ENCODE measurements at regions not wholly inside any gene's neighbourhood (a gene's known extent, or its start where the extent isn't known, plus 50 kb on each side); places are given as distances from the start of the nearest gene placed in this dataset.

- DNase-seq (ENCODE audit: low read depth), result no peak
These were observed 377.7 kb upstream of the IRX4 start for GRCh38 chr5:2260211-2261003.

DNA sequence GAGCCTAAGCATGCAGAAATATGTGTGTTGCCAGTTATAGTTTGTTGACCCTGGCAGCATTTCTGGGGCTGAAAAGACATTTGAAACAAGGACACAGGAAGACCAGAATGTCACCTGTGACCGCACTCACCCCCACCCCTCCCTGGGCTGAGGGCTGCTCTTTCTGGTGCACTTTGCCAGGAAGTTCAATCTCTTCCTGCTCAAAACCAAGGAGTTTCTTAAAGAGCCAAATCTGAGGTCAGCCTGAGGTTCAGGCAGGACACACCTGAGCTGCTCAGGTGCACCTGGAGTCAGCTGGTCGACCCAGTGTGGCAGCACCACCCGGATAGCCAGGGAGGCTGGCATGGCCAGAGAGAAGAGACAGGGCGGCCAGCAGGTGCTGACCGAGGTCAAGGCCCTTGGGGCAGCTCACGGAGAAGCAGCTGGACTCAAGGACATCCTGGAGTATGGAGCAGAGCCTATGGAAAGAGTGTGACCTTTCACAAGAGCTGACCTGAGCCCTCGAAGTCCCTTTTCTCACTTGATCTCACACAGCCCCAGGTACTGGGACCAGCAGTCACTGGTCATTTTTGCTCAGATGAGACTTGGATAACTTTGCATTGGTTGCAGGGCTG, 376.9 kb upstream of the IRX4 start:
- no peak for DNase-seq (ENCODE audit: low read depth)

- no peak for DNase-seq (ENCODE audit: low read depth)
These were observed 376.1 kb upstream of the IRX4 start for GRCh38 chr5:2258861-2259260.

DNA sequence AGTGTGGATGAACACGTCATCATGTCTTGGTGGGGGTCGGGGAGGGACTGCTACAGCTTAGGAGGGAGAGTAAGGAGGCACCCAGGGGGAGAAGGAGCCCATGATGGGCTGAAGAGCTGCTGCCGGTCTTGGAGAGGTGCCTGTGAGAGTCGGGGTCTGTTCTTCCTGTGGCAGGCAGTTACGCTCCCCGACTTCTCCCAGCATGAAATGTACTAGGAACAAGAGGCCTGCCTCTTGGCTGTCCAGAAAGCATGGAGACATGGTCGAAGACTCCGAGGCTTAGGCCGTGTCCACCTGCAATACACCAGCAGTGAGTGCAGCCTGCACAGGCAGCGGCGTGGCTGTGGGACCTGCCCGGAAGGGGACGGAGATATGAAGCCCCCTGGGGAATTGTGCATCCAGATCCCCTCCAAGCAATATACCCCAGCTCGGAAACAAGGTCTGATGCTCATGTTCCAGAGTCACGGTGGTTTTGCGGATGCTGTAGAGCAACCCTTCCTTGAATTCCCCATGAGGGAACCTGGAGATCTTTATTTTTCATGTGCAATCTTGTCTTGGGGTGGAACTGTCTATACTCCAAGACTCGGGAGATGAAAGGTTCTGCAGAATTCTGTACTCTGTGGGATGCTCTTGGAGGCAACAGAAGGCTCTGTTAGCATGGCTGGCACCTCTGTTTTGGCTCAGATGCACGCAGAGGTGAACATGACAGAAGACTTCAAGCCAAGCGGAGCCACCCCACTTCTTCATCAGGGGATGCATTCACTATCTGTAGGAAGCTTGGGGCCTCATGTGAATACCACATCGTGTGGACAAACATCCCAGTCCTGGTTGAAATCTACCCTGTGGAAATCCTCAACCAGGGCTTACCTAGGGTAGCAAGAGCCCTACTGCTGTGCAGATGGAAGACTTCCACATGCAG, 374.9 kb upstream of the IRX4 start:
- DNase-seq (ENCODE audit: low read depth), result no peak

GRCh38 chr5:2256691-2257280, 374.1 kb upstream of the IRX4 start:
- no peak for DNase-seq (ENCODE audit: low read depth)

GRCh38 chr5:2255915-2256690, 373.4 kb upstream of the IRX4 start:
- DNase-seq (ENCODE audit: low read depth), result no peak

DNA sequence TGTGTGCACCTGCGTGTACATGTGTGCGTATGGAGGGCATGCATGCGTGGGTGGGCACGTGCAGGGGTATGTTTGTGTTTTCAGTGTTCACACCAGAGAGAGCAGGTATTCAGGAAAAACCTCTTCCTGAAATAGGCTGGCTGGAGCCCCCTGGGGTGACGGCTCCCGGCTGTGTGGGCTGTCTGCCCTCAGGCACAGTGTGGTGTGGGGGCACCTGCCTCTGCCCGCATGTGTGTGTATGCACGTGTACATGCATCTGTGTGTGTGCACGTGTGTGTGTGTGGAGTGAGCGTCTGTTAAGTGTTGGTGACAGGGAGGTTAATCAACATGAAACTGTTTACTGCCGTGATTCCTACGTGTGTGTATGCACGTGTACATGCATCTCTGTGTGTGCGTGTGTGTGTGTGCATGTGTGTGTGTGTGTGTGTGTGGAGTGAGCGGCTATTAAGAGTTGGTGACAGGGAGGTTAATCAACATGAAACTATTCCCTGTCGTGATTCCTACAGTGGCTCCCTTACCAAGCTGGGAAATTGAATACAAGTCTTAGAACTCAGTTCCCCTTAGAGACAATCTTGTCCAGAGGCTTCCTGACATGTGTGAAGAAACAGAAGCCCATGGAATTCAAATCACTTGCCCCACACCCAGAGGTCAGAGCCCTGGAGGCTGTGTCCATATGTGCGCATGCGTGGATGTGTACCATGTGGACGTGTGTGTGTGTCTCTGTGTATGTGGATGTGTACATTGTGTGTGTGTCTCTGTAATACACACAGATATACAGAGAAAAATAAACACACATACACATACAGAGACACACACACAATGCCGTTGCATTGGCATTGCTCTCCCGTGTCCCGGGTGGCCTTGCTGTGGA, 372.4 kb upstream of the IRX4 start:
- no peak for DNase-seq (ENCODE audit: low read depth)

GRCh38 chr5:2254406-2254805, 371.7 kb upstream of the IRX4 start:
- no peak for DNase-seq (ENCODE audit: low read depth)

DNA sequence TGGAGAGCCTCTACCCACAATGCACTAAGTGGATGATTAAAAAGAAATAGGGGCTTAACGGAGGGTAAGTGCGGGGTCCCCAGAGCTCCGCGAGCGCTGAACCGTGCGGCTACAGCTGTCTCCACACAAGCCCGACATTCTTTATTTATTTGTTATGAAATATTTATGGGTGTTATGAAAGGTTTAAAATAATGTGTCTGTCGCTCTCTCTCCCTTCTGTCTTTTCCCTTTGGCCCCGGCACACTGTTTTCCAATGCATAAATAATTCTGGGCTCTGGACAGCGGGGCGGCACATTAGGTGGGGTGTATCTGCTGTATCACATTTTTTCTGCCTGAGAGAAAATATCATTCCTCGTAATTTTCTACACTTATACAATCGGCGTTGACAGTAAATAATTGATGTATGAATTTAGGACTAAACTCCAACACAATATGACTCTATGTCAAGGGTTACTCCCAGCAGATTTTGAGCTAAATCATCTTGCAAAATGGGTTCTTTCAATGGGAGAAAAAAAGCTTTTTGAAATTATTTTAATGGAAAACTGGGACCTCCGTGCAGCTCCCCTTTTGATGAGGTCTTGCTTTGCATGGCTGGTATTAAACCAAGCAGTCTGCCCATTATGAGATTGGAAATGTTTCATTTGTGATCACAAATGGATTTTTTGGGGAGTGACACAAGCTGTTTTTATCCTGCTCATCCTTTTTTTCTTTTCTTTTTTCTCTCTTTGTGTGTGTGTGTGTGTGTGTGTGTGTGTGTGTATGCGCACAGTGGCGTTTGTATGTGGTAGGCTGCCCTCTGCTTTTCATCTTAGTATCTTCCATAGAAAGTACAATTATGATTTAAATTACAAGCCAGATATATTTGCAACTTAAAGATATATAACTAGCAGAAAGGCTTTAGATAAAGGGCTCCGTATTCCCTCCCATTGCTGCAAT, 370.6 kb upstream of the IRX4 start:
- DNase-seq (ENCODE audit: low read depth), result no peak

DNA sequence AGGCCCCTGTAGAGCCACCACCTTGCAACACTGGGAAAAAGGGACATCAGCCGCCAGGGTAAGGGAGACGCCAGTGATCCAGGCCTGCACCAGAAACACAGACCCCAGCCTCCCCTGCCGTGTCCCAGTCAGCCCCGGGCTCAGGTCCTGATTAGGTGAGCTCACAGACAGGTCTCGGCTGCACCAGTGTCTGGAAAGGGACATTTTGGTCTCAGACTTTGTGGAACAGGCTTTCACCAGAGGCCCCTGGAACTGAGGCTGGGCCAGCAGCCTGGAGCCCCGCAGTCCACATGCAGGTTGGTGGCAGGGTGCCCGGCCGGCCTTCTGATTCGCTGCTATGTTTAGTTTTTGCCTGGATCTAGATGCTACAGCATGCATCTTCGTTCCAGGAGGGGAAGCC, 369.0 kb upstream of the IRX4 start:
- no peak for DNase-seq (ENCODE audit: low read depth)

GRCh38 chr5:2251298-2251697, 368.6 kb upstream of the IRX4 start:
- DNase-seq (ENCODE audit: low read depth), result no peak

- no peak for DNase-seq (ENCODE audit: low read depth)
These were observed 367.7 kb upstream of the IRX4 start for GRCh38 chr5:2250365-2250950.

- no peak for DNase-seq (ENCODE audit: low read depth)
These were observed 366.7 kb upstream of the IRX4 start for GRCh38 chr5:2249442-2249841.

DNA sequence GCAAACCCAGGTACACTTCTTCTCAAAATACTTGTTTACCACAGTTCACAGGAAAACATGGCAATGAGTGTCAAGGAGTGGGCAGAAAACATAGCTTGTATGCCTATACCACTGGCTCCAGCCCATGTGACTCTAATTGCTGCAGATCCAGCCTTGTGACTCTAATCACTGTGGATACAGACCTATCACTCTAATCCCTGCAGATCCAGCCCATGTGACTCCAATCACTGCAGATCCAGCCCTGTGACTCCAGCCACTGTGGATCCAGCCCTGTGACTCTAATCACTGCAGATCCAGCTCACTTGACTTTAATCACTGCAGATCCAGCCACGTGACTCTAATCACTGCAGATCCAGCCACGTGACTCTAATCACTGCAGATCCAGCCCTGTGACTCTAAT, 366.3 kb upstream of the IRX4 start:
- no peak for DNase-seq (ENCODE audit: low read depth)

DNA sequence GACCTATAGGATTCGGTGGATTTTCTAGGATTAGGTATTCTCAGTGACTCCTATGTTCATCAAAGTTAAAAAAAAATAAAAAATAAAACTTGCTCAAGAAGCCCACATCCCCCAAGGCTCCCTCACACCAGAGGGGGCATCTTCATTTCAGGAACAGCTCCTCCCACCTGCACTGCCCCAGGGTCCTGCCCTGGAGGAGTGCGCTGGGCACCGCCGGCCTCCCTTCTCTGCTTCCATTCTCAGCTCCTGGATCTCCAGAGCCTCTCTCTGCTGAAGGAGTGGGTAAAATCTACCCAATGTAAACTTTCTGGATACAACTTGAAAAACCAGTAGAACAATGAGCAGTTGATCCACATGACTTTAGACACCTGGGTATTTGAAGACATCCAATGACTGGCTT, 359.8 kb upstream of the IRX4 start:
- no peak for DNase-seq (ENCODE audit: low read depth)

DNA sequence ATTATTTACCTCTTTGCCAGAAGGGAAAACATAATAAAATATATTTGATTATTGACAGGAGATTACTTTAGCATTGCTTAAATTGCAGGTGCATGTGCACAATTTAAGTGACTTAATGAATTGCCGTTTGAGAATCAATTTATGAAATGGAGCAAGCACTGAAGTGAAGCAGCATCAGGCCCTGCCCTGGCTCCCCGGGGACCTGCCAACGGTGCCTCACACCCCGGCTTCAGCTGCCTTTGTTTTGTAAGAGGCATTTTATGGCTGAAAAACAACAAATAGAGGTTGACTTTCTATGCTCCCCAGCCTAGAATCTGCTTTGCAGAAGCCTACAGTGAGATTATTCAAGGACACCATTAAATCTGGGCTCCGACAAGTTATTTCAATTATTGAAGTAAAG, 359.1 kb upstream of the IRX4 start:
- no peak for DNase-seq (ENCODE audit: low read depth)

GRCh38 chr5:2240118-2240904, 357.6 kb upstream of the IRX4 start:
- DNase-seq (ENCODE audit: low read depth), result no peak

GRCh38 chr5:2239201-2239910, 356.6 kb upstream of the IRX4 start:
- DNase-seq (ENCODE audit: low read depth), result no peak

Measured in activated T-cell treated with anti-CD3 and anti-CD28 coated beads for 1 hour (primary cell).